ENCODE measurements at regions not wholly inside any gene's neighbourhood (a gene's known extent, or its start where the extent isn't known, plus 50 kb on each side); places are given as distances from the start of the nearest gene placed in this dataset.

DNA sequence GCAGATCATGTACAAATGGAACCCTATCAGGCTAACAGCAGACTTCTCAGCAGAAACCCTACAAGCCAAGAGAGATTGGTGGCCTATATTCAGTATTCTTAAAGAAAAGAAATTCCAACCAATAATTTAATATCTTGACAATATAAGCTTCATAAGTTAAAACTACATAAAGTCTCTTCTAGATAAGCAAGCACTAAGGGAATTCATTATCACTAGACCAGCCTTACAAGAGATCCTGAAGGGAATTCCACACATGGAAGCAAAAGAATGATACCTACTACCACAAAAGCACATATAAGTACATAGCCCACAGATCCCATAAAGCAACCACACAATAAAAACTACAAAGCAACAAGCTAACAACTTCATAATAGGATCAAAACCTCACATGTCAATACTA, 60.4 kb upstream of the SCAF11 start:
- TF ChIP-seq CREM (CRISPR knock-in tag; IDR thresholded peaks at IDR 0.05) (no peak), CTCF (IDR thresholded peaks at IDR 0.05) (no peak), SP1 (CRISPR knock-in tag; conservative IDR thresholded peaks at IDR 0.05) (no peak)
